ENCODE measurements at regions not wholly inside any gene's neighbourhood (a gene's known extent, or its start where the extent isn't known, plus 50 kb on each side); places are given as distances from the start of the nearest gene placed in this dataset.

DNA sequence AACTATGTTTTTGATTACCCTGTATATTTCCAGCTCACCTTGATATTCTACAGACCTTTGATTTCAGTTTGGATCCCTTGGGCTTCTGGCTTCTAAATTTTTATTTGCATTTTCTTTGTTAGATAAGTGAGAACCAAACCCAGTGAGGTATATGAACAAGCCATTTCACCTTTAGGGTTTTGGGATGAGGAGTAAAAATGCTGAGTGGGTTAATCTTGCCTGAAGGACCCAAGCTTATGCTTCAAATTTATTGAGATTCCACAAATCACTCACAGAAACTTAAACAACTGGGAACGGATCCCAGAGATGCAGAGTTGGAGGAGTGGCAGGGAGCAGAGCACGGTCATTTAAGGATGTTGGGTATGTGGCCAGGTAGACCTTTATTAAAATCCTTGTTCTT, 263.3 kb upstream of the BMP2 start:
- TF ChIP-seq CTCF (optimal IDR thresholded peaks at IDR 0.05 in 1 of 3, IDR thresholded peaks at IDR 0.05 in 1 of 3, conservative IDR thresholded peaks at IDR 0.05 in 1 of 3; ENCODE audit: extremely low read depth in 1 of 3, insufficient read depth in 2 of 3, low read length in 3 of 3), result no peak
- TF ChIP-seq EZH2 (IDR thresholded peaks at IDR 0.05; ENCODE audit: low read length), result no peak

Data from keratinocyte (primary cell).